SK-N-SH (cell line): ENCODE measurements at regions not wholly inside any gene's neighbourhood (a gene's known extent, or its start where the extent isn't known, plus 50 kb on each side); places are given as distances from the start of the nearest gene placed in this dataset.

ENCODE experiments used
- JUND ChIP-seq: IDR thresholded peaks from 2 replicates; pipeline ENCODE4 v1.4.0; 2012
- RAD21 ChIP-seq: IDR thresholded peaks from 2 replicates; pipeline ENCODE4 v1.6.1; 2012; ENCODE audit warnings: mild to moderate bottlenecking, low read length
- YY1 ChIP-seq: IDR thresholded peaks from 2 replicates; pipeline ENCODE4 v1.4.0; 2012; ENCODE audit warnings: low read depth, mild to moderate bottlenecking
- TF ChIP-seq, protein P1 (sequence below): fragments of 200-600 bp; sonication (generic); IDR thresholded peaks from 2 replicates; pipeline ENCODE4 v1.6.1; 2017; ENCODE audit warnings: antibody characterized with exemption, mild to moderate bottlenecking, moderate library complexity

DNA sequence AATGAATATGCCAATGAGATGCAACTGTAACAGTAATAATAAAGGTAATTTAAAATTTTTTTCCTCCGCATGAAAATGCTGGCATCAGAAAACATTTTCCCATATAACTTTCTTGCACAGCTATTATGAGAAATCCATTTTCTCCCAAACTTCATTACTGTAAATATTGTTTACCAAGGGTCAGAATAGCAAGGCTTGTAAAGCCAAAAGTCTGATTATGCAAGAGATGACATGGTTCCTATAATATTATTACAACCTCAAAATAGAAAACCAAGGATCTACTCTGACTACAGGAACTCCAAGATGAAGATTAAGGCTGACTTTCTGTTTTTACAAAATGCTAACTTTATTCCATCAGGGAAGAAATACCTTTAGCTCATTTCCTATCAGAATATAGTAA lies 162.7 kb upstream of the CDK1 start:
- TF ChIP-seq YY1: no peak
- no peak for TF ChIP-seq RAD21
- TF ChIP-seq, protein P1, sequence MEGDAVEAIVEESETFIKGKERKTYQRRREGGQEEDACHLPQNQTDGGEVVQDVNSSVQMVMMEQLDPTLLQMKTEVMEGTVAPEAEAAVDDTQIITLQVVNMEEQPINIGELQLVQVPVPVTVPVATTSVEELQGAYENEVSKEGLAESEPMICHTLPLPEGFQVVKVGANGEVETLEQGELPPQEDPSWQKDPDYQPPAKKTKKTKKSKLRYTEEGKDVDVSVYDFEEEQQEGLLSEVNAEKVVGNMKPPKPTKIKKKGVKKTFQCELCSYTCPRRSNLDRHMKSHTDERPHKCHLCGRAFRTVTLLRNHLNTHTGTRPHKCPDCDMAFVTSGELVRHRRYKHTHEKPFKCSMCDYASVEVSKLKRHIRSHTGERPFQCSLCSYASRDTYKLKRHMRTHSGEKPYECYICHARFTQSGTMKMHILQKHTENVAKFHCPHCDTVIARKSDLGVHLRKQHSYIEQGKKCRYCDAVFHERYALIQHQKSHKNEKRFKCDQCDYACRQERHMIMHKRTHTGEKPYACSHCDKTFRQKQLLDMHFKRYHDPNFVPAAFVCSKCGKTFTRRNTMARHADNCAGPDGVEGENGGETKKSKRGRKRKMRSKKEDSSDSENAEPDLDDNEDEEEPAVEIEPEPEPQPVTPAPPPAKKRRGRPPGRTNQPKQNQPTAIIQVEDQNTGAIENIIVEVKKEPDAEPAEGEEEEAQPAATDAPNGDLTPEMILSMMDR: no peak
- TF ChIP-seq JUND: no peak
